GM12875 (cell line): ENCODE measurements at regions not wholly inside any gene's neighbourhood (a gene's known extent, or its start where the extent isn't known, plus 50 kb on each side); places are given as distances from the start of the nearest gene placed in this dataset.
A peak's percentile ranks its signal among the peaks of the same experiment; 100 is the strongest.

Experiments used
- H3K4me3 ChIP-seq: one replicate; pipeline ENCODE4 v1.5.1; 2011; ENCODE audit warnings: low read depth, low read length, control low read depth
- TF ChIP-seq, protein P1 (sequence below): IDR thresholded peaks from 2 replicates; pipeline ENCODE4 v1.5.1; 2011; ENCODE audit warnings: low read depth, mild to moderate bottlenecking, control low read depth, inconsistent platforms, low read length, moderate library complexity, borderline replicate concordance; ENCODE audit not compliant: insufficient read depth

DNA sequence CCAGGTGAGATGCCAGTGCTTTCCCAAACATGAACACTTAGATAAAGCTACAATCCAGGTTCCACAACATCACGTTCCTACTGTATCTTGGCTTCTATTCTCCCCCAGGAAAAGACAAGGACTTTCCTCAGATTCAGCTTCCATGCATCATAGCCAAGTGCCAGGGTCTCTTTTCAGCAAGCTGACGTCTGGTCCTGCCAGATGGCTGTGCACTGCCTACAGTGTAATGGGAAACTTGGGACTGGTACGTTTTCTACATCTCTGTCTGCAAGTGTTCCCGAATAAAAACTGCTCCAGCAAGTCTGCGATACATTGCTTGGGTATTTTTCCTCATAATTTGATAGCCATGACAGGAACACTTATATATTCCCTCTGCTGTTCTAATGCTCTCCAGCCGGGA lies 412.5 kb downstream of the FAM181B start:
- TF ChIP-seq, protein P1, sequence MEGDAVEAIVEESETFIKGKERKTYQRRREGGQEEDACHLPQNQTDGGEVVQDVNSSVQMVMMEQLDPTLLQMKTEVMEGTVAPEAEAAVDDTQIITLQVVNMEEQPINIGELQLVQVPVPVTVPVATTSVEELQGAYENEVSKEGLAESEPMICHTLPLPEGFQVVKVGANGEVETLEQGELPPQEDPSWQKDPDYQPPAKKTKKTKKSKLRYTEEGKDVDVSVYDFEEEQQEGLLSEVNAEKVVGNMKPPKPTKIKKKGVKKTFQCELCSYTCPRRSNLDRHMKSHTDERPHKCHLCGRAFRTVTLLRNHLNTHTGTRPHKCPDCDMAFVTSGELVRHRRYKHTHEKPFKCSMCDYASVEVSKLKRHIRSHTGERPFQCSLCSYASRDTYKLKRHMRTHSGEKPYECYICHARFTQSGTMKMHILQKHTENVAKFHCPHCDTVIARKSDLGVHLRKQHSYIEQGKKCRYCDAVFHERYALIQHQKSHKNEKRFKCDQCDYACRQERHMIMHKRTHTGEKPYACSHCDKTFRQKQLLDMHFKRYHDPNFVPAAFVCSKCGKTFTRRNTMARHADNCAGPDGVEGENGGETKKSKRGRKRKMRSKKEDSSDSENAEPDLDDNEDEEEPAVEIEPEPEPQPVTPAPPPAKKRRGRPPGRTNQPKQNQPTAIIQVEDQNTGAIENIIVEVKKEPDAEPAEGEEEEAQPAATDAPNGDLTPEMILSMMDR: no peak
- no peak overlapping the region for H3K4me3 ChIP-seq

DNA sequence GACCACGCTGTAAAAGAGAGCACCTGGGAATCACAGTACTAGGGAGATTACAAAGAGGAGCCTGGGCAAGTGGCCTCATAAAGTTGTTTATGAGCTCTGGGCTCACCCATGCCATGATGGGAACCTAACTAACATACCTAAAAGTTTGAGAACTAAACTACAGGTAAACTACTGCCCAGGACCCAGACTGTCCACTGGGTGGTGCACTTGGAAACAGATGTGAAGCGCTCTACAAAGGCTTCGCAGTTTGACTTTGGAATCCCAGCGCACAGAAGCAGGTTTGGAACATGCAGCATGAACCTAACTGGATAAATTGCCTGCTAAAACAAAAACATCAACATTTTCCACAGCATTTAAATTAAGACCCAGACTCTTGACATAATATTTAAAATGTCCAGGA lies 418.6 kb downstream of the FAM181B start:
- TF ChIP-seq, protein P1: peak; percentile 57; the same call in 1 of the 2 replicates
- no peak overlapping the region for H3K4me3 ChIP-seq

DNA sequence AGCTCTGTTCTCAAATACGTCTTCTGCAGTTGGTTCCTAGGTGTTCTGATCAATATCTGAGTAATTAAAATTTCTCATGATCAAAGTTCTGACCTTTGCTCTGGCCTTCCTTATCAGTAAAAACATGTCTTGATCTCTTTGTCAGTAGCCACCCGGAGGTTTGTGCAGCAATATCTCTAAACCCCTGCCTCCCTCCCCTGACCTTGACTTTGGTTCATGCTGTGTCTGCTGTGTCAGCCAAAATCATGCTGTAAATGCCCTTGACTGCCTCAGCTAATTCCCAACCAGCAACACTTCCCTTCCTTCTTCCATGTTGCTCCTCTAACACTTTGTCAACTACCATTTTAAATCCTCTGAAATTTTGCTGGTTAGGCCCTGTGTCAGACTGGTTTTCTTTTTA lies 424.7 kb downstream of the FAM181B start:
- TF ChIP-seq, protein P1: no peak
- no peak overlapping the region for H3K4me3 ChIP-seq

DNA sequence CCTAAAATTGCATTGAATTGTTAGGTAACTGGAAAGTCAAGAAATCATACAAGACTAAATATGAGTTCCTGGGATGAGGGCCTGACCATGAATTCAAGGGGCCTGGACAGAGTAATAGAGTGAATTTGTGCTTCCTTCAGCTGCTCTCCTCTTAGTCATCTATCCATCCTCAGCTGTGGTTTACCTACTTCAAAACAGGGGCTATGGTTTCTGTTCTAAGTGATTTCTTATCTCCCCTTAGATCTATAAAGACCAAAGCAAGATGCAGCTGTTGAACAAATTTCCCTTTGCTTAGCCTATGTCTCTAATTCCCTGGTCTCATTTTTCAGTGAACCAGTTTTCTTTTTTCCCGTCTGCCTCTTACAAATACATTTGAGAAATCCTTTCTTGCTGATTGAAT lies 428.5 kb downstream of the FAM181B start:
- TF ChIP-seq, protein P1: no peak

GRCh38 chr11:82303671-82304070 lies 430.0 kb downstream of the FAM181B start:
- no peak overlapping the region for H3K4me3 ChIP-seq
- TF ChIP-seq, protein P1: no peak

More for the DNA sequence above, 428.5 kb downstream of the FAM181B start:
- H3K4me3 ChIP-seq: no peak overlapping the region

DNA sequence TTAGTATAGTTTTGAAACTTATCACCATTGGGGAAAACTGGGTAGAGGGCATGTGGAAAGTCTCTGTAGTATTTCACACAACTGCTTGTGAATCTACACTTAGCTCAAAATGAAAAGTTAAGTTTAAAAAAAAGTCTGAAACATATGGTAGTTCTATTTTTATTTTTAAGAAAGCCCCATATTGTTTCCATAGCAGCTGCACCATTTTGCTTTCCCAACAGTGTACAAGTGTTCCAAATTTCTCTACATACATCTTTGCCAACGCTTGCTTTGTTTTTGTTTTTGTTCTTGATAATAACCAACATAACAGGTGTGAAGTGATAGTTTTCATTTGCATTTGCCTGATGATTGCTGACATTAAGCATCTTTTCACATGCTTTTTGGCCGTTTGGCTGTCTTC lies 445.2 kb downstream of the FAM181B start:
- TF ChIP-seq, protein P1: no peak
- H3K4me3 ChIP-seq: no peak overlapping the region

- TF ChIP-seq, protein P1: no peak
- H3K4me3 ChIP-seq: no peak overlapping the region
These were observed 462.8 kb downstream of the FAM181B start for GRCh38 chr11:82270870-82271269.
